Trophoblast cell (in vitro differentiated cells and primary cell): ENCODE measurements at regions not wholly inside any gene's neighbourhood (a gene's known extent, or its start where the extent isn't known, plus 50 kb on each side); places are given as distances from the start of the nearest gene placed in this dataset.

ENCODE experiments used
- DNase-seq, 2 donors: peaks; one replicate each; pipeline ENCODE4 v3.0.0-alpha.2; 2016
- H2AFZ ChIP-seq: 2 replicates; pipeline ENCODE4 v1.6.1; 2013; ENCODE audit warnings: low read length, moderate library complexity, mild to moderate bottlenecking; ENCODE audit not compliant: insufficient read depth, poor library complexity
- H2AK5ac ChIP-seq: 2 replicates; pipeline ENCODE4 v1.6.1; 2013; ENCODE audit warnings: mild to moderate bottlenecking, low read length
- H2BK120ac ChIP-seq: 2 replicates; pipeline ENCODE4 v1.6.1; 2013; ENCODE audit warnings: low read length, mild to moderate bottlenecking, moderate library complexity; ENCODE audit not compliant: insufficient read depth, poor library complexity
- H2BK12ac ChIP-seq: 2 replicates; pipeline ENCODE4 v1.6.1; 2013; ENCODE audit warnings: mild to moderate bottlenecking, low read length, moderate library complexity
- H2BK5ac ChIP-seq: 2 replicates; pipeline ENCODE4 v1.6.1; 2013; ENCODE audit warnings: low read length, low read depth, moderate library complexity, mild to moderate bottlenecking; ENCODE audit not compliant: poor library complexity
- H3K14ac ChIP-seq: 2 replicates; pipeline ENCODE4 v1.6.1; 2013; ENCODE audit warnings: mild to moderate bottlenecking, low read length
- H3K18ac ChIP-seq: 2 replicates; pipeline ENCODE4 v1.6.1; 2013; ENCODE audit warnings: mild to moderate bottlenecking, low read length
- H3K23ac ChIP-seq: 2 replicates; pipeline ENCODE4 v1.6.1; 2013; ENCODE audit warnings: low read length
- H3K27ac ChIP-seq: 2 replicates; pipeline ENCODE4 v1.5.1; 2013; ENCODE audit warnings: low read depth, mild to moderate bottlenecking, inconsistent platforms, low read length, moderate library complexity
- H3K27me3 ChIP-seq: 2 replicates; pipeline ENCODE4 v1.6.1; 2013; ENCODE audit warnings: inconsistent platforms, mild to moderate bottlenecking, low read length, moderate library complexity; ENCODE audit not compliant: insufficient read depth
- H3K36me3 ChIP-seq, 2 experiments: 1 replicate in 1 of 2; 2 replicates in 1 of 2; pipeline ENCODE4 v1.6.1; 2013; ENCODE audit warnings: low read length in 2 of 2, mild to moderate bottlenecking in 2 of 2, moderate library complexity in 1 of 2; ENCODE audit not compliant: insufficient read depth in 2 of 2, control insufficient read depth in 1 of 2
- H3K4ac ChIP-seq: 2 replicates; pipeline ENCODE4 v1.6.1; 2013; ENCODE audit warnings: low read depth, mild to moderate bottlenecking, low read length, moderate library complexity
- H3K4me1 ChIP-seq, 2 experiments: 1 replicate in 1 of 2; 2 replicates in 1 of 2; pipeline ENCODE4 v1.6.1; 2013; ENCODE audit warnings: low read length in 2 of 2, mild to moderate bottlenecking in 2 of 2, moderate library complexity in 1 of 2; ENCODE audit not compliant: insufficient read depth in 2 of 2, control insufficient read depth in 1 of 2
- H3K4me2 ChIP-seq: 2 replicates; pipeline ENCODE4 v1.6.1; 2013; ENCODE audit warnings: inconsistent platforms, mild to moderate bottlenecking, low read length, moderate library complexity
- H3K4me3 ChIP-seq: 2 replicates; pipeline ENCODE4 v1.5.1; 2013; ENCODE audit warnings: mild to moderate bottlenecking, low read depth, low read length, inconsistent platforms
- H3K79me1 ChIP-seq: one replicate; pipeline ENCODE4 v1.6.1; 2013; ENCODE audit warnings: low read length
- H3K79me2 ChIP-seq: 2 replicates; pipeline ENCODE4 v1.6.1; 2013; ENCODE audit warnings: low read length, mild to moderate bottlenecking; ENCODE audit not compliant: control insufficient read depth, insufficient read depth, poor library complexity
- H3K9ac ChIP-seq: 2 replicates; pipeline ENCODE4 v1.6.1; 2013; ENCODE audit warnings: mild to moderate bottlenecking, low read length
- H3K9me3 ChIP-seq: 2 replicates; pipeline ENCODE4 v1.6.1; 2013; ENCODE audit warnings: low read depth, mild to moderate bottlenecking, control low read depth, inconsistent platforms, low read length; ENCODE audit not compliant: insufficient read depth
- H4K12ac ChIP-seq: 2 replicates; pipeline ENCODE4 v1.6.1; 2013; ENCODE audit warnings: low read depth, mild to moderate bottlenecking, low read length, moderate library complexity
- H4K8ac ChIP-seq: 2 replicates; pipeline ENCODE4 v1.6.1; 2013; ENCODE audit warnings: low read depth, mild to moderate bottlenecking, low read length, moderate library complexity
- H4K91ac ChIP-seq: one replicate; pipeline ENCODE4 v1.6.1; 2013; ENCODE audit warnings: low read depth, mild to moderate bottlenecking, low read length, moderate library complexity
- WGBS: extraction: QIAGEN DNeasy Blood & Tissue Kit; methylation state at CpG from one replicate; pipeline ENCODE4 v1.1.7; 2013; ENCODE audit warnings: missing lambda C conversion rate; ENCODE audit not compliant: insufficient read length, insufficient coverage; ENCODE audit errors: extremely low coverage; 5-methylcytosine and 5-hydroxymethylcytosine counted together

- no peak overlapping the region for H3K4me2 ChIP-seq
- H3K79me1 ChIP-seq: no peaks in the 10 kb centered on the region
- H4K8ac ChIP-seq: no peak overlapping the region
- no peak overlapping the region for H2BK12ac ChIP-seq
- H3K14ac ChIP-seq: no peak overlapping the region
- H3K23ac ChIP-seq: no peak overlapping the region
- no peak overlapping the region for H2AK5ac ChIP-seq
- H3K27me3 ChIP-seq: no peaks in the 10 kb centered on the region
- no peaks in the 10 kb centered on the region for H3K36me3 ChIP-seq
- H3K4me1 ChIP-seq: no peaks in the 10 kb centered on the region
- no peak overlapping the region for H2BK120ac ChIP-seq
- no peaks in the 10 kb centered on the region for H3K79me2 ChIP-seq
- no peak overlapping the region for H3K18ac ChIP-seq
- peak in 1 of 2 donors; percentile 16 for DNase-seq
- no peak overlapping the region for H3K27ac ChIP-seq
- no peak overlapping the region for H2BK5ac ChIP-seq
- no peaks in the 10 kb centered on the region for H3K9me3 ChIP-seq
- H4K91ac ChIP-seq: no peak overlapping the region
- no peak overlapping the region for H3K9ac ChIP-seq
- H3K4ac ChIP-seq: no peak overlapping the region
- no peak overlapping the region for H4K12ac ChIP-seq
- no peak overlapping the region for H3K4me3 ChIP-seq
- H2AFZ ChIP-seq: no peak overlapping the region
Observed at GRCh38 chr13:85970727-85971126, 171.5 kb upstream of the SLITRK6 start.

GRCh38 chr13:85969331-85969730 is 170.1 kb upstream of the SLITRK6 start:
- Histone ChIP-seq H3K4ac (no peak overlapping the region), H3K23ac (no peak overlapping the region), H4K91ac (no peak overlapping the region), H3K36me3 (no peaks in the 10 kb centered on the region), H3K79me1 (no peaks in the 10 kb centered on the region), H3K27ac (no peak overlapping the region), H2BK120ac (no peak overlapping the region), H3K9ac (no peak overlapping the region), H3K14ac (no peak overlapping the region), H4K8ac (no peak overlapping the region), H3K27me3 (no peaks in the 10 kb centered on the region), H4K12ac (no peak overlapping the region), H2BK12ac (no peak overlapping the region), H3K18ac (no peak overlapping the region), H3K9me3 (no peaks in the 10 kb centered on the region), H3K4me3 (no peak overlapping the region), H2AK5ac (no peak overlapping the region), H2BK5ac (no peak overlapping the region), H3K79me2 (no peaks in the 10 kb centered on the region), H3K4me1 (no peaks in the 10 kb centered on the region), H3K4me2 (no peak overlapping the region), H2AFZ (no peak overlapping the region)
- no peak for DNase-seq

GRCh38 chr13:85935868-85936467 is 136.7 kb upstream of the SLITRK6 start:
- no peaks in the 10 kb centered on the region for H3K4me1 ChIP-seq
- no peak overlapping the region for H3K23ac ChIP-seq
- no peak overlapping the region for H4K8ac ChIP-seq
- no peaks in the 10 kb centered on the region for H3K27me3 ChIP-seq
- H3K4me3 ChIP-seq: no peak overlapping the region
- H3K9me3 ChIP-seq: peaks cover 11% of the 10 kb centered on the region
- H3K14ac ChIP-seq: no peak overlapping the region
- H3K4ac ChIP-seq: no peak overlapping the region
- H2AFZ ChIP-seq: no peak overlapping the region
- H3K18ac ChIP-seq: no peak overlapping the region
- no peak overlapping the region for H3K27ac ChIP-seq
- no peak overlapping the region for H2BK120ac ChIP-seq
- H3K4me2 ChIP-seq: no peak overlapping the region
- H2BK5ac ChIP-seq: no peak overlapping the region
- no peak overlapping the region for H4K12ac ChIP-seq
- no peak overlapping the region for H3K9ac ChIP-seq
- H2AK5ac ChIP-seq: no peak overlapping the region
- no peaks in the 10 kb centered on the region for H3K79me2 ChIP-seq
- no peaks in the 10 kb centered on the region for H3K36me3 ChIP-seq
- no peaks in the 10 kb centered on the region for H3K79me1 ChIP-seq
- no peak overlapping the region for H4K91ac ChIP-seq
- WGBS: no CpG with 5 or more reads among the region's 4 CpGs
- no peak for DNase-seq
- no peak overlapping the region for H2BK12ac ChIP-seq

GRCh38 chr13:85930108-85930507 is 130.9 kb upstream of the SLITRK6 start:
- Histone ChIP-seq H3K18ac (no peak overlapping the region), H4K12ac (no peak overlapping the region), H3K27me3 (no peaks in the 10 kb centered on the region), H3K14ac (no peak overlapping the region), H2BK12ac (no peak overlapping the region), H4K8ac (no peak overlapping the region), H3K9me3 (no peaks in the 10 kb centered on the region), H3K36me3 (no peaks in the 10 kb centered on the region), H2BK120ac (no peak overlapping the region), H4K91ac (no peak overlapping the region), H2AFZ (no peak overlapping the region), H3K27ac (no peak overlapping the region), H3K79me2 (no peaks in the 10 kb centered on the region), H2BK5ac (no peak overlapping the region), H3K79me1 (no peaks in the 10 kb centered on the region), H3K9ac (no peak overlapping the region), H3K23ac (no peak overlapping the region), H3K4me2 (no peak overlapping the region), H3K4me1 (no peaks in the 10 kb centered on the region), H3K4ac (no peak overlapping the region), H2AK5ac (no peak overlapping the region), H3K4me3 (no peak overlapping the region)
- DNase-seq: no peak
- WGBS: no CpG with 5 or more reads among the region's 2 CpGs
